Karpas-422 (cell line): ENCODE measurements at regions not wholly inside any gene's neighbourhood (a gene's known extent, or its start where the extent isn't known, plus 50 kb on each side); places are given as distances from the start of the nearest gene placed in this dataset.

Experiments
- DNase-seq: peaks from one replicate; pipeline ENCODE4 v3.0.0-alpha.2; 2015
- H2AFZ ChIP-seq: fragments of 200-600 bp; sonication (generic); 2 replicates; pipeline ENCODE4 v1.6.1; 2014; ENCODE audit warnings: antibody characterized with exemption, low read length, mixed read lengths
- H3K27ac ChIP-seq: fragments of 200-600 bp; sonication (generic); 2 replicates; pipeline ENCODE4 v1.5.1; 2014; ENCODE audit warnings: mild to moderate bottlenecking, low read length, moderate library complexity
- H3K27me3 ChIP-seq: fragments of 200-600 bp; sonication (generic); 2 replicates; pipeline ENCODE4 v1.6.1; 2014; ENCODE audit warnings: low read length, mixed read lengths
- H3K36me3 ChIP-seq: fragments of 200-600 bp; sonication (generic); 2 replicates; pipeline ENCODE4 v1.6.1; 2014; ENCODE audit warnings: low read length, mixed read lengths; ENCODE audit not compliant: insufficient read depth
- H3K4me1 ChIP-seq: fragments of 200-600 bp; sonication (generic); 2 replicates; pipeline ENCODE4 v1.6.1; 2014; ENCODE audit warnings: mild to moderate bottlenecking, low read length, mixed read lengths
- H3K4me2 ChIP-seq: fragments of 200-600 bp; sonication (generic); 2 replicates; pipeline ENCODE4 v1.6.1; 2014; ENCODE audit warnings: low read length, low read depth, mild to moderate bottlenecking; ENCODE audit not compliant: poor library complexity, severe bottlenecking
- H3K4me3 ChIP-seq: fragments of 200-600 bp; sonication (generic); 2 replicates; pipeline ENCODE4 v1.5.1; 2014; ENCODE audit warnings: mild to moderate bottlenecking, antibody characterized with exemption, low read length, mixed read lengths
- H3K79me2 ChIP-seq: fragments of 200-600 bp; sonication (generic); 2 replicates; pipeline ENCODE4 v1.6.1; 2014; ENCODE audit warnings: mild to moderate bottlenecking, low read length, mixed read lengths
- H3K9ac ChIP-seq: fragments of 200-600 bp; sonication (generic); 2 replicates; pipeline ENCODE4 v1.6.0; 2014; ENCODE audit warnings: low read length
- H3K9me2 ChIP-seq: fragments of 200-600 bp; sonication (generic), shearing (Covaris generic); replicated peaks from 2 replicates; pipeline ENCODE4 v1.6.0; 2014; ENCODE audit warnings: mild to moderate bottlenecking, low read length, moderate library complexity; ENCODE audit not compliant: insufficient read depth
- H3K9me3 ChIP-seq: fragments of 300-700, 200-600 bp; sonication (generic); 2 replicates; pipeline ENCODE4 v1.6.1; 2014; ENCODE audit warnings: low read length, mixed read lengths
- H4K20me1 ChIP-seq: fragments of 200-600 bp; sonication (generic); 2 replicates; pipeline ENCODE4 v1.6.1; 2014; ENCODE audit warnings: mild to moderate bottlenecking, antibody characterized with exemption, low read length, low read depth; ENCODE audit not compliant: insufficient read depth

DNA sequence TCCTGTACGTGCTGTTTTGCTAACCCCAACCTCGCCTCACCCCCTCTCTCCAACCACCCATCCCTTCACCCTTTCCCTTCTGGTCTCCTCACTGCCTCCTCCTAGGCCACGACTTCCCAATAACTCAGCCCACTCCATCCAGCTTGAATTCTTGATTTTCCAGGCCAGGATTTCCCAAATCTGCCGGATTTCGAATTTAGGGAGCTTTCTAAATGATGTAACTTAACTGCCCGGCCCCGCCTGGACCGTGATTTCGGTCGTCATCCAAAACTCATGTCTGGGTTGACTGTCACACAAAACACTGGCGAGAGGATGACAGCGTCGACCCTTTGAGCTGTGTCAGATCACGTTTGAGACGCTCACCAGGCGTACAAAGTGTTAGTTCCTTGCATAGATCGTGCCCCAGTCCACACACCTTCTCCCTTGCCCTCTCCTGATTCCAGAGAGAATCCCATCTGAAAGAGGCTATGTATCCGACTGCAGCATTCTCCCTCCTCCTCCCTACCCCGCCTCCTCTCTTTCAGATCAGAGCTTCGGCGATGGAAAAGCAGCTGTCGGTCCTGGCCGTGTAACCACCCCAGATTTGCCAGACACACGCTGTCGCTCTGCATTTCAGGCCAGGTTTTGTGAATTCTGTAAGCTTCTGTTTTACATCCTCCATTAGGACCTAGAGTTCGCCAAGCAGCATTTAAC lies 168.2 kb downstream of the GPX5 start:
- Histone ChIP-seq H3K4me2 (no peak overlapping the region), H3K36me3 (no peaks in the 10 kb centered on the region), H3K9me3 (no peaks in the 10 kb centered on the region), H3K79me2 (no peaks in the 10 kb centered on the region), H3K27me3 (no peaks in the 10 kb centered on the region), H3K9me2 (no peaks in the 10 kb centered on the region), H3K9ac (no peak overlapping the region), H3K4me1 (no peaks in the 10 kb centered on the region), H4K20me1 (no peaks in the 10 kb centered on the region), H2AFZ (no peak overlapping the region), H3K4me3 (no peak overlapping the region), H3K27ac (no peak overlapping the region)
- DNase-seq = no peak

DNA sequence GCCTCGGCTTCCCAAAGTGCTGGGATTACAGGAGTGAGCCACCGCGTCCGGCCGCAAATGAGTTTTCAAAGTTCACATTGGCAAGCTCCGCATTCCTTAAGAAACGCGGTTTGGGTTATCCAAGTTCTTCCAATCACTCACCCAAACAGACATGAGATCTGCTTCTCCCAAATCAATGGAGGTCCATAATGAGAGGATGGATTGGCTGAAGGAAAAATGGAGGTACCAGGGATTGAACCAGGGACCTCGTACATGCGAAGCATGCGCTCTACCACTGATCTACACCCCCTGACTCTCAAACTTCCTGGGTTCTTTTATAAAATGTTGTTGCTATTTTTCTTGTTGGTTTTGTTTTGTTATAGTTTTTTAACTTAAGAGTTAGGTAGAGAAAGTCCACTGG lies 170.0 kb downstream of the GPX5 start:
- Histone ChIP-seq H3K9me3 (no peaks in the 10 kb centered on the region), H3K36me3 (no peaks in the 10 kb centered on the region), H4K20me1 (no peaks in the 10 kb centered on the region), H3K4me1 (no peaks in the 10 kb centered on the region), H3K27ac (no peak overlapping the region), H3K9ac (no peak overlapping the region), H3K4me2 (no peak overlapping the region), H3K9me2 (no peaks in the 10 kb centered on the region), H3K79me2 (no peaks in the 10 kb centered on the region), H3K4me3 (no peak overlapping the region), H3K27me3 (no peaks in the 10 kb centered on the region), H2AFZ (no peak overlapping the region)
- DNase-seq = no peak

DNA sequence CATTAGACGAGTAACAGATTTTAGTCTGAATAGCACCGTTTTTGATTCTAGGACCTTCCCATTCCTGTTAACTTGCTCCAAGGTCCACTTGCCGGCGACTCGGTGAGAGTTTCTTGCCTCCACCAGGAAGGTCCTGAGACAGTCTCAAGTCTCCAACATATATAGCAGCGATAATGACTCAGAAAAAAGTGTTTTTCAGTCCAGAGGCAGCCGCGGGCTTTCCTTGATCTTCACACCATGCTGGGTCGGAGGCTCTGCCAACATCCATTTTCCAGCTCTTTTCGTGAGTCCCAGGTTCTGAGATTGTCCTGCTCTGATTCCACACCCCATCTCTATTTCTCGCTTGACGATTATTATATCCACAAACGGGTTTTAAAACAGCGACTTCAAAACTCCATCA lies 170.5 kb downstream of the GPX5 start:
- no peaks in the 10 kb centered on the region for H3K9me3 ChIP-seq
- no peak overlapping the region for H2AFZ ChIP-seq
- H3K27ac ChIP-seq = no peak overlapping the region
- H3K27me3 ChIP-seq = no peaks in the 10 kb centered on the region
- H3K9ac ChIP-seq = no peak overlapping the region
- no peaks in the 10 kb centered on the region for H3K79me2 ChIP-seq
- no peaks in the 10 kb centered on the region for H3K36me3 ChIP-seq
- H4K20me1 ChIP-seq = no peaks in the 10 kb centered on the region
- no peak overlapping the region for H3K4me2 ChIP-seq
- H3K9me2 ChIP-seq = no peaks in the 10 kb centered on the region
- no peaks in the 10 kb centered on the region for H3K4me1 ChIP-seq
- no peak overlapping the region for H3K4me3 ChIP-seq
- no peak for DNase-seq

GRCh38 chr6:28696682-28697081 lies 171.0 kb downstream of the GPX5 start:
- no peak for DNase-seq
- Histone ChIP-seq H3K9ac (no peak overlapping the region), H3K4me1 (no peaks in the 10 kb centered on the region), H3K9me3 (no peaks in the 10 kb centered on the region), H3K27me3 (no peaks in the 10 kb centered on the region), H2AFZ (no peak overlapping the region), H3K79me2 (no peaks in the 10 kb centered on the region), H3K9me2 (no peaks in the 10 kb centered on the region), H3K4me2 (no peak overlapping the region), H3K36me3 (no peaks in the 10 kb centered on the region), H4K20me1 (no peaks in the 10 kb centered on the region), H3K27ac (no peak overlapping the region), H3K4me3 (no peak overlapping the region)

DNA sequence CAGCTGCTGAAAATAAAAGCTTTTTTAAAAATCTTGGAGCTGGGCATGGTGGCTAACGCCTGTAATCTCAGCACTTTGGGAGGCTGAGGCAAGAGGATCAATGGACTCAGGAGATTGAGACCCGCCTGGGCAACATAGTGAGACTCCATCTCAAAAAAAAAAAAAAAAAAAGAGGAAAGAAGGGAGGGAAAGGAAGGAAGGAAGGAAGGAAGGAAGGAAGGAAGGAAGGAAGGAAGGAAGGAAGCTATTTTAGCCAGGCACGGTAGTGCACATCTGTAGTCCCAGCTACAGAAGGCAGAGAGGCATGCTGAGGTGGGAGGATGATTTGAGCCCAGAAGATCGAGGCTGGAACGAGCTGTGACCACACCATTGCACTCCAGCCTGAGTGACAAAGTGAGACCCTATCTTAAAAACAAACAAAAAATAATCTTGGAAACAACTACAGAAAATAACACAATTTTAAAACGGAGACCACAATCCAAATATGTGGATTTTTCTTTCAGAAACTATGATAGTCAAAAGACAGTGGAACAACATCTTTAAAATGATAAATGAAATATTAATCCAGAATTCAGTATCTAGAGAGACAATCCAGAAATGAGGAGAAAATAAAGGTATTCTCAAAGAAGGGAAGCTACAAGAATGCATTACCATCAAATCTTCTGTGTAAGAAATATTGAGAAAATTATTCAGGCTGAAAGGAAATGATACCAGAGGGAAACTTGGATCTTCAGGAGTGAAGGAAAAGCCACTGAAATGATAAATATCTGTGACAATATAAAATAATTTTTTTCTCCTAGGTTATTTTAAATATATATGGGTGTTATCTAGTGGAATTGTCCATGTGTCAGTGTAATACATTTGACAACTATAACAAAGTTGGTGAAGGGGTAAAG lies 182.0 kb downstream of the GPX5 start:
- H3K27me3 ChIP-seq = no peaks in the 10 kb centered on the region

DNA sequence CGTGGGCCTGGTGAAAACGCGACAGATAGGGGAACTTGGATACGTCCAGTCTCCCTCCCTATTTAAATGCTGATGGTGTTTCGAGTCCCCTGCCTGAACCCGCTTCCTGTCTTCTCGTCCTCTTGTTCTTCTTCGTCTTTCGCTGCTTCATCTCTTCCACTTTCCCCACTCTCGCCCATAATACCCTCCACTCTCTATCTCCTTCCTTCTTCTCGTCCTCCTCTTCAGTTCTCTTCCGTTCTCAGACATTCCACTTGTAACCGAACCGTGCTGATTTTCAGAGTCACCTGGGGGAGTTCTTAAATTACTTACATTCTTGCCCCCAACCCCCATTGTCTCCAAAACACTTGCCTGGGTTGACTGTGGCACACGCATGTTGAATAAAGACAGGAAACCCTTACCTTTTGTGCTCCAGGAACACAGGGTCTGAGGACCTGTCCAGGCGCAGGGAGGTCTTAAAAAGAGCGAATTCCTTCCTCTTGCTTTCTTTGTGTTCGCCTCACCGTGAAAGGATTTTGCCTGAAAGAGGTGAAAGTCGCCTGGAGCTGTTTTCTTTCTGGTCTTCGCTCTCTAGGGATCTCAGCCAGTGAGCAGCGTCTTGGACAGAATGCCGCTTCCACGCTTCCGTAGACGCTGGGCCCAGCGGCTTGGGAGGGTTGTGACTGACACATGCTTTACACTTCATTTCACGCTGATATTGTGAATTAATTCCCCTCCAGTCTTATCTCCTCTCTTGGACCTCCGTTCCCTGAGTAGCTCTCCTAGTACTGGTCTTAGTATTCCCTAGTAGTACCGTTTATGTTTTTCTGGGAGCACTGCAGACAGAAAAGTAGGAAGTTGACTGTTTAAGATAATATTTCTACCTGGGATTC lies 184.0 kb downstream of the GPX5 start:
- no peaks in the 10 kb centered on the region for H3K9me3 ChIP-seq
- no peak overlapping the region for H3K9ac ChIP-seq
- H3K27ac ChIP-seq = no peak overlapping the region
- no peak overlapping the region for H2AFZ ChIP-seq
- no peaks in the 10 kb centered on the region for H3K36me3 ChIP-seq
- no peaks in the 10 kb centered on the region for H3K9me2 ChIP-seq
- no peaks in the 10 kb centered on the region for H4K20me1 ChIP-seq
- H3K27me3 ChIP-seq = no peaks in the 10 kb centered on the region
- H3K4me3 ChIP-seq = no peak overlapping the region
- no peak overlapping the region for H3K4me2 ChIP-seq
- DNase-seq = no peak
- no peaks in the 10 kb centered on the region for H3K4me1 ChIP-seq
- H3K79me2 ChIP-seq = no peaks in the 10 kb centered on the region

More for the DNA sequence above, 182.0 kb downstream of the GPX5 start:
- Histone ChIP-seq H3K4me1 (no peaks in the 10 kb centered on the region), H3K9me3 (no peaks in the 10 kb centered on the region), H3K4me2 (no peak overlapping the region), H3K79me2 (no peaks in the 10 kb centered on the region), H3K4me3 (no peak overlapping the region), H3K9me2 (no peaks in the 10 kb centered on the region), H3K27ac (no peak overlapping the region), H2AFZ (no peak overlapping the region), H4K20me1 (no peaks in the 10 kb centered on the region), H3K9ac (no peak overlapping the region), H3K36me3 (no peaks in the 10 kb centered on the region)
- no peak for DNase-seq

- DNase-seq = peak; percentile 50
- no peaks in the 10 kb centered on the region for H3K79me2 ChIP-seq
- H3K36me3 ChIP-seq = no peaks in the 10 kb centered on the region
- no peaks in the 10 kb centered on the region for H4K20me1 ChIP-seq
- no peaks in the 10 kb centered on the region for H3K9me3 ChIP-seq
- no peaks in the 10 kb centered on the region for H3K9me2 ChIP-seq
- H2AFZ ChIP-seq = no peak overlapping the region
- H3K27ac ChIP-seq = no peak overlapping the region
- H3K27me3 ChIP-seq = no peaks in the 10 kb centered on the region
- H3K4me3 ChIP-seq = no peak overlapping the region
- no peak overlapping the region for H3K4me2 ChIP-seq
- no peak overlapping the region for H3K9ac ChIP-seq
- H3K4me1 ChIP-seq = no peaks in the 10 kb centered on the region
Measured at GRCh38 chr6:28710466-28711191, 184.9 kb downstream of the GPX5 start.
